CD4-positive, alpha-beta memory T cell (primary cell): ENCODE measurements at regions not wholly inside any gene's neighbourhood (a gene's known extent, or its start where the extent isn't known, plus 50 kb on each side); places are given as distances from the start of the nearest gene placed in this dataset.

Experiments
- CTCF ChIA-PET: fragments of 350-600 bp; sonication (Branson Sonifier 250); formaldehyde crosslinking; loops from one replicate; lab custom pipeline; 2021; ENCODE audit warnings: inconsistent platforms; ENCODE audit not compliant: partially characterized antibody; lab: Charles Lee
- POLR2A ChIA-PET: fragments of 350-600 bp; sonication (Branson Sonifier 250); formaldehyde crosslinking; loops from one replicate; lab custom pipeline; 2021; ENCODE audit not compliant: partially characterized antibody; lab: Charles Lee
- DNase-seq, 5 donors: peaks; one replicate each; pipeline versions ENCODE4 v3.0.0 to v3.0.0-alpha.2; 2020 to 2022; ENCODE audit warnings: mixed read lengths in 1 of 5
- H3K27ac ChIP-seq: one replicate; pipeline ENCODE4 v1.7.0; 2013; ENCODE audit warnings: low read depth, low read length
- H3K27me3 ChIP-seq: 2 replicates; pipeline ENCODE4 v1.7.0; 2013; ENCODE audit warnings: mild to moderate bottlenecking, low read length, moderate library complexity; ENCODE audit not compliant: insufficient read depth
- H3K36me3 ChIP-seq: 2 replicates; pipeline ENCODE4 v1.7.0; 2013; ENCODE audit warnings: mild to moderate bottlenecking, low read length, moderate library complexity; ENCODE audit not compliant: insufficient read depth
- H3K4me1 ChIP-seq: 2 replicates; pipeline ENCODE4 v1.7.0; 2013; ENCODE audit warnings: mild to moderate bottlenecking, low read length, moderate library complexity; ENCODE audit not compliant: insufficient read depth
- H3K4me3 ChIP-seq, 2 donors: one replicate each; pipeline ENCODE4 v1.7.0; 2013; ENCODE audit warnings: low read length in 2 of 2, mild to moderate bottlenecking in 1 of 2
- H3K9me3 ChIP-seq, 2 donors: one replicate each; pipeline ENCODE4 v1.7.0; 2013; ENCODE audit warnings: low read length in 2 of 2, control low read depth in 1 of 2; ENCODE audit not compliant: control insufficient read depth in 1 of 2
- H3K27ac Mint-ChIP-seq, 7 donors: one replicate each; pipeline ENCODE4 v1.8.0; 2020 to 2021; ENCODE audit warnings: mixed read lengths in 7 of 7, mild to moderate bottlenecking in 6 of 7, inconsistent platforms in 3 of 7, moderate library complexity in 3 of 7
- H3K27me3 Mint-ChIP-seq, 2 donors: one replicate each; pipeline ENCODE4 v1.8.0; 2020 to 2021; ENCODE audit warnings: mixed read lengths in 2 of 2
- H3K36me3 Mint-ChIP-seq, 2 donors: one replicate each; pipeline ENCODE4 v1.8.0; 2020 to 2021; ENCODE audit warnings: mixed read lengths in 2 of 2, inconsistent platforms in 1 of 2, mild to moderate bottlenecking in 1 of 2
- H3K4me1 Mint-ChIP-seq, 4 donors: one replicate each; pipeline ENCODE4 v1.8.0; 2020 to 2021; ENCODE audit warnings: mixed read lengths in 4 of 4, mild to moderate bottlenecking in 1 of 4
- H3K4me3 Mint-ChIP-seq, 8 donors: one replicate each; pipeline ENCODE4 v1.8.0; 2020 to 2021; ENCODE audit warnings: mixed read lengths in 8 of 8, mild to moderate bottlenecking in 7 of 8, moderate library complexity in 6 of 8, inconsistent platforms in 3 of 8
- H3K9me3 Mint-ChIP-seq, 8 donors: one replicate each; pipeline ENCODE4 v1.8.0; 2020 to 2021; ENCODE audit warnings: mixed read lengths in 8 of 8, mild to moderate bottlenecking in 5 of 8, inconsistent platforms in 3 of 8, moderate library complexity in 1 of 8
- intact Hi-C: fragments of 100-400 bp; cut with micrococcal nuclease; formaldehyde crosslinking; loops from one replicate; pipeline ENCODE4 v1.15.1; 2023

DNA sequence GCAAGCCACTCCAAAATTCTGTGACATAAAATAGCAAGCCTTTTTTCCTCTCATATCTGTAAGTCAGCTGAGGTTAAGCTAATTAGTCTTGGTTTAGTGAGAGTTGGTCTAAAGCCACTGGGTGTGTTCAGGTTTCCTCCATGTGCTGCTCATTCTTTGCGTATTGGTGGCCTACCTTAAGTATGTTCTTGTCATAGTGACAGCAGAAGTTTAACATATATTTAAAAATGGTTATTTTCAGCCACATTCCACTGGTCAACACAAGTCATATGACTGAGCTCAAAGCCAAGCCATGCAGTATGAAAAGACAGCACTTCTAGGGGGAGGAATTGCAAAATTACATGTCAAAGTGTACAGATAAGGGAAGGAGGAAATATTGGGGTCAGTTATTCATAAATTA is 100.5 kb upstream of the FGF10 start:
- H3K36me3 ChIP-seq: no peaks in the 10 kb centered on the region
- H3K4me3 Mint-ChIP-seq: no peak overlapping the region

GRCh38 chr5:44486591-44486990 is 97.4 kb upstream of the FGF10 start:
- no peak overlapping the region for H3K4me3 Mint-ChIP-seq
- intact Hi-C loops: no loop called here
- no peaks in the 10 kb centered on the region for H3K4me1 ChIP-seq

More for the DNA sequence above, 100.5 kb upstream of the FGF10 start:
- no peaks in the 10 kb centered on the region for H3K4me1 ChIP-seq
- Mint-ChIP-seq H3K36me3 (no peaks in the 10 kb centered on the region), H3K9me3 (peaks cover 0 to 5% (median 0%) of the 10 kb centered on the region in 8 donors), H3K27me3 (no peaks in the 10 kb centered on the region), H3K4me1 (no peaks in the 10 kb centered on the region), H3K27ac (no peak overlapping the region)
- no peaks in the 10 kb centered on the region for H3K27me3 ChIP-seq
- no peaks in the 10 kb centered on the region for H3K9me3 ChIP-seq
- H3K27ac ChIP-seq: no peak overlapping the region
- DNase-seq: no peak
- H3K4me3 ChIP-seq: no peak overlapping the region
- intact Hi-C loops: no loop called here
- POLR2A ChIA-PET: no interaction called here
- CTCF ChIA-PET: no interaction called here

GRCh38 chr5:44454002-44454401 is 64.8 kb upstream of the FGF10 start:
- CTCF ChIA-PET: no interaction called here

More at GRCh38 chr5:44486591-44486990, 97.4 kb upstream of the FGF10 start:
- Histone ChIP-seq H3K36me3 (no peaks in the 10 kb centered on the region), H3K9me3 (no peaks in the 10 kb centered on the region), H3K27me3 (no peaks in the 10 kb centered on the region), H3K27ac (no peak overlapping the region), H3K4me3 (no peak overlapping the region)
- Mint-ChIP-seq H3K4me1 (no peaks in the 10 kb centered on the region), H3K27me3 (no peaks in the 10 kb centered on the region), H3K27ac (no peak overlapping the region), H3K9me3 (peaks cover 0 to 4% (median under 1%) of the 10 kb centered on the region in 8 donors), H3K36me3 (no peaks in the 10 kb centered on the region)
- ChIA-PET CTCF (no interaction called here), POLR2A (no interaction called here)
- no peak for DNase-seq

GRCh38 chr5:44446399-44446798 is 57.2 kb upstream of the FGF10 start:
- Histone ChIP-seq H3K4me3 (no peak overlapping the region), H3K36me3 (no peaks in the 10 kb centered on the region), H3K27ac (no peak overlapping the region), H3K9me3 (no peaks in the 10 kb centered on the region), H3K27me3 (no peaks in the 10 kb centered on the region), H3K4me1 (no peaks in the 10 kb centered on the region)
- H3K4me1 Mint-ChIP-seq: no peaks in the 10 kb centered on the region
- no peak for DNase-seq
- no peak overlapping the region for H3K4me3 Mint-ChIP-seq
- H3K27me3 Mint-ChIP-seq: no peaks in the 10 kb centered on the region
- intact Hi-C loops: no loop called here
- CTCF ChIA-PET: no interaction called here
- no peaks in the 10 kb centered on the region for H3K36me3 Mint-ChIP-seq
- POLR2A ChIA-PET: no interaction called here
- no peak overlapping the region for H3K27ac Mint-ChIP-seq
- H3K9me3 Mint-ChIP-seq: peaks cover 0 to 7% (median 4%) of the 10 kb centered on the region in 8 donors

More at GRCh38 chr5:44454002-44454401, 64.8 kb upstream of the FGF10 start:
- H3K4me1 Mint-ChIP-seq: no peaks in the 10 kb centered on the region
- Histone ChIP-seq H3K9me3 (no peaks in the 10 kb centered on the region), H3K4me1 (no peaks in the 10 kb centered on the region), H3K36me3 (no peaks in the 10 kb centered on the region), H3K4me3 (no peak overlapping the region), H3K27ac (no peak overlapping the region), H3K27me3 (no peaks in the 10 kb centered on the region)
- no peak for DNase-seq
- H3K4me3 Mint-ChIP-seq: no peak overlapping the region
- POLR2A ChIA-PET: no interaction called here
- H3K36me3 Mint-ChIP-seq: no peaks in the 10 kb centered on the region
- peaks cover 2 to 12% (median 4%) of the 10 kb centered on the region in 8 donors for H3K9me3 Mint-ChIP-seq
- H3K27me3 Mint-ChIP-seq: no peaks in the 10 kb centered on the region
- H3K27ac Mint-ChIP-seq: no peak overlapping the region
- intact Hi-C loops: no loop called here

GRCh38 chr5:44443172-44443571 is 54.0 kb upstream of the FGF10 start:
- Histone ChIP-seq H3K4me1 (no peaks in the 10 kb centered on the region), H3K4me3 (no peak overlapping the region), H3K27ac (no peak overlapping the region), H3K36me3 (no peaks in the 10 kb centered on the region), H3K9me3 (no peaks in the 10 kb centered on the region), H3K27me3 (no peaks in the 10 kb centered on the region)
- H3K36me3 Mint-ChIP-seq: no peaks in the 10 kb centered on the region
- no peak overlapping the region for H3K4me3 Mint-ChIP-seq
- no peaks in the 10 kb centered on the region for H3K27me3 Mint-ChIP-seq
- POLR2A ChIA-PET: no interaction called here
- peak overlapping the region in 1 of 7 donors; percentile 13 for H3K27ac Mint-ChIP-seq
- intact Hi-C loops: no loop called here
- CTCF ChIA-PET: no interaction called here
- H3K4me1 Mint-ChIP-seq: no peaks in the 10 kb centered on the region
- H3K9me3 Mint-ChIP-seq: peaks cover 0 to 7% (median 5%) of the 10 kb centered on the region in 8 donors
- DNase-seq: no peak

- POLR2A ChIA-PET: no interaction called here
- no peaks in the 10 kb centered on the region for H3K4me1 Mint-ChIP-seq
- H3K27me3 Mint-ChIP-seq: no peaks in the 10 kb centered on the region
Observed at GRCh38 chr5:44441460-44441859, 52.2 kb upstream of the FGF10 start.

GRCh38 chr5:44440186-44440585 is 51.0 kb upstream of the FGF10 start:
- no peak overlapping the region for H3K27ac ChIP-seq
- H3K36me3 Mint-ChIP-seq: no peaks in the 10 kb centered on the region
- no peaks in the 10 kb centered on the region for H3K4me1 Mint-ChIP-seq
- ChIA-PET POLR2A (no interaction called here), CTCF (no interaction called here)
- H3K27ac Mint-ChIP-seq: no peak overlapping the region
- H3K4me3 Mint-ChIP-seq: no peak overlapping the region
- DNase-seq: no peak
- peaks cover 0 to 6% (median under 1%) of the 10 kb centered on the region in 8 donors for H3K9me3 Mint-ChIP-seq
- H3K4me3 ChIP-seq: no peak overlapping the region
- no peaks in the 10 kb centered on the region for H3K4me1 ChIP-seq
- H3K27me3 Mint-ChIP-seq: no peaks in the 10 kb centered on the region
- H3K27me3 ChIP-seq: no peaks in the 10 kb centered on the region
- no peaks in the 10 kb centered on the region for H3K9me3 ChIP-seq
- intact Hi-C loops: no loop called here
- H3K36me3 ChIP-seq: no peaks in the 10 kb centered on the region

More at GRCh38 chr5:44441460-44441859, 52.2 kb upstream of the FGF10 start:
- Histone ChIP-seq H3K9me3 (no peaks in the 10 kb centered on the region), H3K27me3 (no peaks in the 10 kb centered on the region), H3K36me3 (no peaks in the 10 kb centered on the region), H3K4me1 (no peaks in the 10 kb centered on the region), H3K4me3 (no peak overlapping the region), H3K27ac (no peak overlapping the region)
- Mint-ChIP-seq H3K27ac (no peak overlapping the region), H3K36me3 (no peaks in the 10 kb centered on the region), H3K4me3 (no peak overlapping the region), H3K9me3 (peaks cover 0 to 8% (median 5%) of the 10 kb centered on the region in 8 donors)
- CTCF ChIA-PET: no interaction called here
- no peak for DNase-seq
- intact Hi-C loops: no loop called here
